Right cardiac atrium (tissue), 5 donors: ENCODE measurements at regions not wholly inside any gene's neighbourhood (a gene's known extent, or its start where the extent isn't known, plus 50 kb on each side); places are given as distances from the start of the nearest gene placed in this dataset.

ENCODE experiments used
- ATAC-seq, 2 donors: fragments of 200-7000 bp; cut with Tn5 transposase; one replicate each; pipeline versions ENCODE4 v1.8.0 to v1.9.1; 2020; ENCODE audit warnings: moderate library complexity in 2 of 2, mild to moderate bottlenecking in 1 of 2
- DNase-seq, 3 donors: peaks; one replicate each; pipeline ENCODE4 v3.0.0-alpha.2; 2020
- H3K27ac ChIP-seq: one replicate; pipeline ENCODE4 v1.5.1; 2013; ENCODE audit warnings: mild to moderate bottlenecking, low read length, control low read depth, moderate library complexity
- H3K27me3 ChIP-seq: one replicate; pipeline ENCODE4 v1.6.1; 2013; ENCODE audit not compliant: control insufficient read depth, insufficient read depth
- H3K4me1 ChIP-seq: one replicate; pipeline ENCODE4 v1.6.1; 2013; ENCODE audit warnings: low read length; ENCODE audit not compliant: control insufficient read depth, insufficient read depth
- H3K4me3 ChIP-seq: one replicate; pipeline ENCODE4 v1.5.1; 2013; ENCODE audit warnings: low read length, control low read depth
- H3K9me3 ChIP-seq: one replicate; pipeline ENCODE4 v1.6.1; 2013; ENCODE audit warnings: low read length; ENCODE audit not compliant: control insufficient read depth
- WGBS: extraction: QIAGEN DNeasy Blood & Tissue Kit; methylation state at CpG from one replicate; pipeline ENCODE4 v1.1.7; 2013; 5-methylcytosine and 5-hydroxymethylcytosine counted together
- intact Hi-C, 4 donors: fragments of 100-400 bp; cut with DNase I; formaldehyde crosslinking; loops; one replicate each; pipeline versions ENCODE4 v1.11.0 to v1.14.0; 2022 to 2023
- donor health status: healthy with polysubstance abuse.
- donor health status: DM: no; HTN: yes; CAD: no.
- donor health status: DM: no; HTN: no; CAD: no.
- donor health status: DM: no; HTN: yes; CAD: no; lungs with severe emphysema.
- donor health status: DM: yes; HTN: yes; CAD: no.

- H3K27ac ChIP-seq: peak overlapping the region; percentile 26
- intact Hi-C loops: no loop called here
- ATAC-seq: peak in 1 of 2 donors; percentile 23
- WGBS: 80% methylated on average over 7 of the region's 7 CpGs
- no peaks in the 10 kb centered on the region for H3K27me3 ChIP-seq
- H3K4me3 ChIP-seq: no peak overlapping the region
- H3K4me1 ChIP-seq: peaks cover 4% of the 10 kb centered on the region
- DNase-seq: no peak
- H3K9me3 ChIP-seq: no peaks in the 10 kb centered on the region
Observed at GRCh38 chr10:44064987-44065787, 319.7 kb downstream of the CXCL12 start.

GRCh38 chr10:44064317-44064716 lies 320.6 kb downstream of the CXCL12 start:
- 85% methylated on average over 8 of the region's 8 CpGs for WGBS
- Histone ChIP-seq H3K27ac (no peak overlapping the region), H3K4me1 (peaks cover 3% of the 10 kb centered on the region), H3K4me3 (no peak overlapping the region), H3K27me3 (no peaks in the 10 kb centered on the region), H3K9me3 (no peaks in the 10 kb centered on the region)
- ATAC-seq (no peak), DNase-seq (no peak)
- intact Hi-C loops: no loop called here

GRCh38 chr10:44063686-44064085 lies 321.2 kb downstream of the CXCL12 start:
- 91% methylated on average over 2 of the region's 2 CpGs for WGBS
- no peak overlapping the region for H3K27ac ChIP-seq
- no peaks in the 10 kb centered on the region for H3K9me3 ChIP-seq
- H3K27me3 ChIP-seq: no peaks in the 10 kb centered on the region
- H3K4me1 ChIP-seq: peaks cover 3% of the 10 kb centered on the region
- ATAC-seq: no peak
- intact Hi-C loops: no loop called here
- H3K4me3 ChIP-seq: no peak overlapping the region
- no peak for DNase-seq

GRCh38 chr10:44060719-44061118 lies 324.2 kb downstream of the CXCL12 start:
- ATAC-seq: no peak
- H3K27ac ChIP-seq: no peak overlapping the region
- DNase-seq: no peak
- intact Hi-C loops: no loop called here
- H3K27me3 ChIP-seq: no peaks in the 10 kb centered on the region
- 94% methylated on average over 2 of the region's 2 CpGs for WGBS
- H3K4me3 ChIP-seq: no peak overlapping the region
- H3K4me1 ChIP-seq: peaks cover 2% of the 10 kb centered on the region
- no peaks in the 10 kb centered on the region for H3K9me3 ChIP-seq

- intact Hi-C loops: no loop called here
- DNase-seq (no peak), ATAC-seq (no peak)
Observed at GRCh38 chr10:44060221-44060620, 324.7 kb downstream of the CXCL12 start.

GRCh38 chr10:44058259-44058658 lies 326.6 kb downstream of the CXCL12 start:
- 96% methylated on average over 3 of the region's 3 CpGs for WGBS
- no peaks in the 10 kb centered on the region for H3K4me1 ChIP-seq
- H3K27me3 ChIP-seq: no peaks in the 10 kb centered on the region
- intact Hi-C loops: no loop called here
- H3K9me3 ChIP-seq: no peaks in the 10 kb centered on the region
- DNase-seq: no peak
- no peak for ATAC-seq
- H3K4me3 ChIP-seq: no peak overlapping the region
- H3K27ac ChIP-seq: no peak overlapping the region

More at GRCh38 chr10:44060221-44060620, 324.7 kb downstream of the CXCL12 start:
- Histone ChIP-seq H3K27me3 (no peaks in the 10 kb centered on the region), H3K4me1 (peaks cover 1% of the 10 kb centered on the region), H3K9me3 (no peaks in the 10 kb centered on the region), H3K4me3 (no peak overlapping the region), H3K27ac (no peak overlapping the region)
- WGBS: 43% methylated on average over 2 of the region's 2 CpGs

GRCh38 chr10:44056967-44057805 lies 327.7 kb downstream of the CXCL12 start:
- H3K27ac ChIP-seq: no peak overlapping the region
- 81% methylated on average over 27 of the region's 27 CpGs for WGBS
- DNase-seq: no peak
- no peak for ATAC-seq
- H3K4me3 ChIP-seq: no peak overlapping the region
- no peaks in the 10 kb centered on the region for H3K4me1 ChIP-seq
- H3K9me3 ChIP-seq: no peaks in the 10 kb centered on the region
- no peaks in the 10 kb centered on the region for H3K27me3 ChIP-seq
- intact Hi-C loops: no loop called here

GRCh38 chr10:44056206-44056605 lies 328.7 kb downstream of the CXCL12 start:
- Histone ChIP-seq H3K4me1 (no peaks in the 10 kb centered on the region), H3K27ac (no peak overlapping the region), H3K4me3 (no peak overlapping the region), H3K9me3 (no peaks in the 10 kb centered on the region), H3K27me3 (no peaks in the 10 kb centered on the region)
- no peak for DNase-seq
- intact Hi-C loops: no loop called here
- WGBS: 66% methylated on average over 13 of the region's 13 CpGs
- no peak for ATAC-seq

GRCh38 chr10:44054046-44054445 lies 330.9 kb downstream of the CXCL12 start:
- no peak overlapping the region for H3K4me3 ChIP-seq
- H3K27me3 ChIP-seq: no peaks in the 10 kb centered on the region
- H3K9me3 ChIP-seq: no peaks in the 10 kb centered on the region
- intact Hi-C loops: no loop called here
- 95% methylated on average over 4 of the region's 4 CpGs for WGBS
- H3K4me1 ChIP-seq: no peaks in the 10 kb centered on the region
- no peak overlapping the region for H3K27ac ChIP-seq
- DNase-seq: no peak
- no peak for ATAC-seq

GRCh38 chr10:44053391-44053790 lies 331.5 kb downstream of the CXCL12 start:
- no peaks in the 10 kb centered on the region for H3K27me3 ChIP-seq
- no peak for ATAC-seq
- intact Hi-C loops: no loop called here
- no peak overlapping the region for H3K4me3 ChIP-seq
- H3K9me3 ChIP-seq: no peaks in the 10 kb centered on the region
- no peak overlapping the region for H3K27ac ChIP-seq
- no peaks in the 10 kb centered on the region for H3K4me1 ChIP-seq
- no peak for DNase-seq

- H3K4me1 ChIP-seq: no peaks in the 10 kb centered on the region
- WGBS: 69% methylated on average over 10 of the region's 10 CpGs
- H3K4me3 ChIP-seq: no peak overlapping the region
- intact Hi-C loops: no loop called here
- no peaks in the 10 kb centered on the region for H3K27me3 ChIP-seq
- H3K27ac ChIP-seq: no peak overlapping the region
- no peaks in the 10 kb centered on the region for H3K9me3 ChIP-seq
- ATAC-seq: no peak
- DNase-seq: no peak
Observed at GRCh38 chr10:44051584-44052385, 333.1 kb downstream of the CXCL12 start.
